ENCODE measurements at regions not wholly inside any gene's neighbourhood (a gene's known extent, or its start where the extent isn't known, plus 50 kb on each side); places are given as distances from the start of the nearest gene placed in this dataset.

- Histone ChIP-seq H3K27ac (no peak overlapping the region), H3K27me3 (no peaks in the 10 kb centered on the region), H3K4me1 (no peaks in the 10 kb centered on the region), H3K4me3 (no peak overlapping the region), H3K9me3 (no peaks in the 10 kb centered on the region), H3K36me3 (no peaks in the 10 kb centered on the region)
- intact Hi-C loops (cut with DNase I; ENCODE audit: low total_unique reads): no loop called here
- TF ChIP-seq POLR2A (IDR thresholded peaks at IDR 0.05) (no peak), CTCF (IDR thresholded peaks at IDR 0.05) (no peak)
- DNase-seq: no peak
These were observed 197.5 kb downstream of the ZEB2 start for GRCh38 chr2:144322379-144322778.

- intact Hi-C loops (cut with DNase I; ENCODE audit: low total_unique reads): no loop called here
- no peak overlapping the region for H3K4me3 ChIP-seq
- TF ChIP-seq CTCF (IDR thresholded peaks at IDR 0.05): no peak
- TF ChIP-seq POLR2A (IDR thresholded peaks at IDR 0.05): no peak
- H3K27me3 ChIP-seq: no peaks in the 10 kb centered on the region
- no peak for DNase-seq
- H3K4me1 ChIP-seq: no peaks in the 10 kb centered on the region
- H3K36me3 ChIP-seq: no peaks in the 10 kb centered on the region
- H3K9me3 ChIP-seq: no peaks in the 10 kb centered on the region
- H3K27ac ChIP-seq: no peak overlapping the region
These were observed 199.4 kb downstream of the ZEB2 start for GRCh38 chr2:144320491-144320890.

- no peaks in the 10 kb centered on the region for H3K27me3 ChIP-seq
- H3K4me3 ChIP-seq: no peak overlapping the region
- no peaks in the 10 kb centered on the region for H3K36me3 ChIP-seq
- no peak overlapping the region for H3K27ac ChIP-seq
- no peaks in the 10 kb centered on the region for H3K4me1 ChIP-seq
- no peak for TF ChIP-seq CTCF (IDR thresholded peaks at IDR 0.05)
- TF ChIP-seq POLR2A (IDR thresholded peaks at IDR 0.05): no peak
- peaks cover 0 to 3% of the 10 kb centered on the region in 2 donors for H3K9me3 ChIP-seq
- intact Hi-C loops (cut with DNase I; ENCODE audit: low total_unique reads): no loop called here
- DNase-seq: no peak
These were observed 202.7 kb downstream of the ZEB2 start for GRCh38 chr2:144317071-144317738.

- no peak overlapping the region for H3K27ac ChIP-seq
- DNase-seq: no peak
- H3K4me3 ChIP-seq: no peak overlapping the region
- peaks cover 0 to 3% of the 10 kb centered on the region in 2 donors for H3K9me3 ChIP-seq
- intact Hi-C loops (cut with DNase I; ENCODE audit: low total_unique reads): no loop called here
- no peaks in the 10 kb centered on the region for H3K36me3 ChIP-seq
- H3K27me3 ChIP-seq: no peaks in the 10 kb centered on the region
- no peaks in the 10 kb centered on the region for H3K4me1 ChIP-seq
- TF ChIP-seq CTCF (IDR thresholded peaks at IDR 0.05) (no peak), POLR2A (IDR thresholded peaks at IDR 0.05) (no peak)
These were observed 208.9 kb downstream of the ZEB2 start for GRCh38 chr2:144310889-144311608.

- Histone ChIP-seq H3K36me3 (no peaks in the 10 kb centered on the region), H3K4me3 (no peak overlapping the region), H3K27me3 (no peaks in the 10 kb centered on the region), H3K27ac (no peak overlapping the region), H3K9me3 (peaks cover 0 to 3% of the 10 kb centered on the region in 2 donors), H3K4me1 (no peaks in the 10 kb centered on the region)
- intact Hi-C loops (cut with DNase I; ENCODE audit: low total_unique reads): no loop called here
- no peak for TF ChIP-seq POLR2A (IDR thresholded peaks at IDR 0.05)
- no peak for TF ChIP-seq CTCF (IDR thresholded peaks at IDR 0.05)
- DNase-seq: no peak
These were observed 209.4 kb downstream of the ZEB2 start for GRCh38 chr2:144310484-144310883.

Measured in uterus (tissue), 3 donors.